ENCODE measurements at regions not wholly inside any gene's neighbourhood (a gene's known extent, or its start where the extent isn't known, plus 50 kb on each side); places are given as distances from the start of the nearest gene placed in this dataset.

DNA sequence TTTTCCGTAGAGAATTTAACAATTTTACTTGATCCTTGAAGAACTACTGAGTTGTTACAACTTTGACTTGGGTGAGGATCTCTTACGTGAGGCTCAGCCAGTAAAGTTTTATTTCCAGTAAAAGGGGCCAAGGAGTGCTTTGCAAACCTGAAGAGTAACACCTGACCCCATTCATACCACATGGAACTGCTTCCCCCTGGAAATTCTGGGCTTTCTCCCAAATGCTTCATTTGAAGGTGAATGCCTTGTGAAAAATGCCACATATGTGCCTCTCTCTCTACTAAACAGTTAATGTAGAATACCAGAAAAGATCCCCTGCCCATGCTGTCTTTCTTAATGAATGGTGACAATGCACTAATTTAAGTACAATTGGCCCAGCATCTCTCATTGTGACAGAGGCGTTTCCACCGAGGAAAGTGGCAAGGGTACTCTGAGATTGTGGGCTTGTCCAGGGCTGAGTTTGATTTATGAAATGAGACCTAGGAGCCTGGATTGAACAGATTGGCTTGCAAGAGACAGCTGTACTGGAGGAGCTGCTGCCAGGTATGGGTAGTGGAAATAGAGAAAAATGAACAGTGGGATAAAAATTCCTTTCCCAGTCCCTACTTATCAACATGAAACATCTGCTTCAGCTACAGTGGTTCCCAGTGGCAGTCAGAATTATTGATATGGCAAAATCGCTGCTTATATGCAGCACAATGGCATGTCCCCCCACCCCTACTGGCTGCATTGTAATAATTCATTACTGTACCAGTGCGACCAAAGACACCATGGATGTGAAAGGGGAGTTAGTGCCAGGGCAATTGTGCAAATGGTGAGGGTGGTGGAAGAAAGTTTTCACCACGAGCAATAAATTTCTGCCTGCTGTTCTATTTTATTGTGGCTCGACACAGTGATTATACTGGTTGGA lies 843.7 kb upstream of the WWC1 start:
- peak; percentile 49 to 51 for DNase-seq
- peak overlapping the region; percentile 75 to 86 (median 84) for H3K27ac ChIP-seq
- no peaks in the 10 kb centered on the region for H3K9me3 ChIP-seq
- H3K4me1 ChIP-seq = peaks cover 10 to 15% of the 10 kb centered on the region in 2 donors
- TF ChIP-seq, protein P1, sequence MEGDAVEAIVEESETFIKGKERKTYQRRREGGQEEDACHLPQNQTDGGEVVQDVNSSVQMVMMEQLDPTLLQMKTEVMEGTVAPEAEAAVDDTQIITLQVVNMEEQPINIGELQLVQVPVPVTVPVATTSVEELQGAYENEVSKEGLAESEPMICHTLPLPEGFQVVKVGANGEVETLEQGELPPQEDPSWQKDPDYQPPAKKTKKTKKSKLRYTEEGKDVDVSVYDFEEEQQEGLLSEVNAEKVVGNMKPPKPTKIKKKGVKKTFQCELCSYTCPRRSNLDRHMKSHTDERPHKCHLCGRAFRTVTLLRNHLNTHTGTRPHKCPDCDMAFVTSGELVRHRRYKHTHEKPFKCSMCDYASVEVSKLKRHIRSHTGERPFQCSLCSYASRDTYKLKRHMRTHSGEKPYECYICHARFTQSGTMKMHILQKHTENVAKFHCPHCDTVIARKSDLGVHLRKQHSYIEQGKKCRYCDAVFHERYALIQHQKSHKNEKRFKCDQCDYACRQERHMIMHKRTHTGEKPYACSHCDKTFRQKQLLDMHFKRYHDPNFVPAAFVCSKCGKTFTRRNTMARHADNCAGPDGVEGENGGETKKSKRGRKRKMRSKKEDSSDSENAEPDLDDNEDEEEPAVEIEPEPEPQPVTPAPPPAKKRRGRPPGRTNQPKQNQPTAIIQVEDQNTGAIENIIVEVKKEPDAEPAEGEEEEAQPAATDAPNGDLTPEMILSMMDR (IDR thresholded peaks at IDR 0.05) = no peak
- peak in 1 of 2 donors; percentile 18 for TF ChIP-seq POLR2A (IDR thresholded peaks at IDR 0.05)
- intact Hi-C loops (cut with DNase I) = no loop called here
- H3K36me3 ChIP-seq = no peaks in the 10 kb centered on the region
- no peak overlapping the region for H3K4me3 ChIP-seq (replicated peaks in 1 of 3)
- WGBS, 2 donors = 55 to 56% methylated on average over 8 of the region's 8 CpGs
- no peaks in the 10 kb centered on the region for H3K27me3 ChIP-seq

DNA sequence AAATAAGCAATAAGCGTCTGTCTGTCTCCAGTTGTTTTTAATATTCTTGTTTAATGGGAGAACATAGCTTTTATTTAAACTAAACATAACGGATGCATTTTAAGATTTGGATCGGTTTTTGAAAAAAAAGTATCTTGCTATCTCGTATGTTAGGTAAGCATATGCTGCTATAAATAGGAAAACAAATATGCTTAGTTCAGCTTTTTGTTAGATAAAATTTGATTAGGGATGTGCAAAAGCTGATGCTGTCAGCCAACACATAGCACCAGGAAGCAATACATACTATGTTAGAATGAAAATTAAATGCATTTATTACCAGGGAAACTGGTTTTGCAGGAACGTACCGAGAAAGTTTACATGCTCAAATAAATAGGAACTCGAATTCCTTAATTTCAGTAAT lies 843.1 kb upstream of the WWC1 start:
- no peak overlapping the region for H3K27ac ChIP-seq
- intact Hi-C loops (cut with DNase I) = no loop called here
- H3K36me3 ChIP-seq = no peaks in the 10 kb centered on the region
- no peaks in the 10 kb centered on the region for H3K9me3 ChIP-seq
- DNase-seq = no peak
- no peaks in the 10 kb centered on the region for H3K27me3 ChIP-seq
- H3K4me1 ChIP-seq = peaks cover 5 to 10% of the 10 kb centered on the region in 2 donors
- WGBS, 2 donors = 68 to 73% methylated on average over 7 of the region's 7 CpGs
- H3K4me3 ChIP-seq (replicated peaks in 1 of 3) = no peak overlapping the region
- no peak for TF ChIP-seq POLR2A (IDR thresholded peaks at IDR 0.05)
- TF ChIP-seq, protein P1 (IDR thresholded peaks at IDR 0.05) = no peak

DNA sequence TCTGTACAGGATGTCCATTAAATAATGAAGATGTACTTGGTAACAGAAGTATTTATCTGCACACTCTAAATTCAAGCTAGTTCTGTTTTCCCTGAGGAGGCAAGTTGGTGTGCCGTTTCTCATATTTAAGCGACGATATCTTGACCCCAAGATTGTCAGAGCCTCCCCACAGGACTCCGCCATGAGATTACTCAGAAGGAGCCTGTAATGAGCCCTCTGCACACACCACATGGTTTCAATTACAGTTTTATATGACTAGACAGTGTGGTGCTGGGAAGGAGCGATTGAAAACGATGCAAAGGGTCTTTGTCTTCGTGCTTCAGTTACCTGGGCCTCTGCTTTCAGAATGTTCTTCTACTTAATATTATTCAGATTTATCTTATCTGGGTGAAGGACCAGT lies 840.4 kb upstream of the WWC1 start:
- no peak overlapping the region for H3K4me3 ChIP-seq (replicated peaks in 1 of 3)
- TF ChIP-seq, protein P1 (IDR thresholded peaks at IDR 0.05) = no peak
- H3K27ac ChIP-seq = no peak overlapping the region
- H3K9me3 ChIP-seq = no peaks in the 10 kb centered on the region
- DNase-seq = no peak
- H3K36me3 ChIP-seq = no peaks in the 10 kb centered on the region
- intact Hi-C loops (cut with DNase I) = no loop called here
- WGBS, 2 donors = 73 to 85% methylated on average over 7 of the region's 7 CpGs
- no peaks in the 10 kb centered on the region for H3K27me3 ChIP-seq
- peaks cover 5 to 10% of the 10 kb centered on the region in 2 donors for H3K4me1 ChIP-seq

DNA sequence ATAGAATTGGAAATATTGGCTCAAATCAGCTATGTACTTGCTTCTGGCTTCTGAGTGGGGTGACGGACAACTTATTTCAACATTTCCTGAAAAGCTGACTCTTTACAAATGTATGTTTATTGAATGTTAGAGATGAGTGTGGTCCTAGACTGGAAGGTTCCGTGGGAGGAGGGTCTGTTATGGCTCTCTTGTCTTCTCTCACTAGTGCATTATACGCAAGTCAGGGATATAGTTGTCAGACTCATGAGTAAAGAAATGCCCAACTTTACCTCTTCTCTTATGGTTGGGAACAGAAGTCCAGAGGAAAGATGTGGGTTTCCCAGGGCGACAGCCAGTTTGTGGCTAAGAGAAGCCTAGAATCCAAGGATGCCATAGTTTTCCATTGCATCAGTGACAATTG lies 839.3 kb upstream of the WWC1 start:
- Histone ChIP-seq H3K36me3 (no peaks in the 10 kb centered on the region), H3K4me1 (peaks cover 5 to 6% of the 10 kb centered on the region in 2 donors), H3K4me3 (replicated peaks in 1 of 3) (no peak overlapping the region), H3K9me3 (no peaks in the 10 kb centered on the region), H3K27ac (no peak overlapping the region), H3K27me3 (no peaks in the 10 kb centered on the region)
- DNase-seq = no peak
- 96 to 97% methylated on average over 4 of the region's 4 CpGs for WGBS, 2 donors
- TF ChIP-seq, protein P1 (IDR thresholded peaks at IDR 0.05) = no peak
- TF ChIP-seq POLR2A (IDR thresholded peaks at IDR 0.05) = no peak
- intact Hi-C loops (cut with DNase I) = no loop called here

DNA sequence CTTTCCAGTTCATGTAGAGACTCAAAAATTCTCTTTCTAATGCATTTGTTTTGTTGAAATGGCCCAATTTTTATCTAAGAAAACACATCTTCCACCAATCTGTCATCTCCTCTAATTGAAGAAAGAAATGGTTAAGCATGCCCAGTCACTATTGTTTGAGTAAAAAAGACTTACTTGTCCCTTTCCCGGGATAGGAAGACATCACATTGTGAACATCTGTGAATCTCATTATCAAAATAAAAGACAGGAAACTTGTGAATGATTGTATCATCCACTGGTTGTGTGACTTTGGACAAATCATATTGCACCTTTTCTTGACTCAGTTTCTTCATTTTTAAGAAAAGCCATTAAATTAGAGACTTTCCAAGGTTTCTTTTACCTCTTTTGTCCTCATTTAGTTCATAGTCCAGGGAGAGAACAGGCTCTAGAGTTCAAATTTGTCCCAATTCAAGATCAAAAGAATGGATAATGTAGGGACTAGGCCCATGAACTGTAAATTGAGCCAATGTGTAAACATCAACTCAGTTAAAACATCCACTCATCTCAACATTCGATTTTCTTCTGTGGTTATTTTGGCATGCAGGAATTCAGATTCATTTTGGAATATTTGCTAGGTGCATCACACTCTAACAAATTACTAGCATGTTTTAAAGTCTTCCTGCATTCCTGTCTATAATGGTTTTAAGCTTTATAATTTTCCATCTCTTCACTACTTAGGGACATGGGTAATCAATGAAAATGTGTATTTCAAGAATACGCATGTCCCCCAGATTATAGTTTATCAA lies 838.0 kb upstream of the WWC1 start:
- Histone ChIP-seq H3K4me3 (replicated peaks in 1 of 3) (no peak overlapping the region), H3K36me3 (no peaks in the 10 kb centered on the region), H3K27me3 (no peaks in the 10 kb centered on the region), H3K27ac (no peak overlapping the region), H3K9me3 (no peaks in the 10 kb centered on the region), H3K4me1 (no peaks in the 10 kb centered on the region)
- 78 to 85% methylated on average over 3 of the region's 3 CpGs for WGBS, 2 donors
- intact Hi-C loops (cut with DNase I) = no loop called here
- DNase-seq = no peak
- TF ChIP-seq, protein P1 (IDR thresholded peaks at IDR 0.05) = no peak
- no peak for TF ChIP-seq POLR2A (IDR thresholded peaks at IDR 0.05)

Data from thyroid gland (tissue), 4 donors.